Keratinocyte (primary cell): ENCODE measurements at regions not wholly inside any gene's neighbourhood (a gene's known extent, or its start where the extent isn't known, plus 50 kb on each side); places are given as distances from the start of the nearest gene placed in this dataset.

Source experiments
- DNase-seq: peaks from one replicate; pipeline ENCODE4 v3.0.0-alpha.2; 2011; ENCODE audit warnings: low read depth, missing footprints, low spot score
- FAIRE-seq: peaks from 2 replicates; lab custom pipeline; 2011; peaks lifted over from hg19 to GRCh38; lab: Jason Lieb, UNC
- H2AFZ ChIP-seq: 2 replicates; pipeline ENCODE4 v1.6.0; 2012; ENCODE audit warnings: low read length, control low read depth, inconsistent platforms; ENCODE audit not compliant: control insufficient read depth
- H3K27ac ChIP-seq: 2 replicates; pipeline ENCODE4 v1.5.1; 2011; ENCODE audit warnings: low read length; ENCODE audit not compliant: control insufficient read depth, insufficient read depth
- H3K27me3 ChIP-seq: 3 replicates; pipeline ENCODE4 v1.6.0; 2011; ENCODE audit warnings: low read length; ENCODE audit not compliant: control insufficient read depth, insufficient read depth; ENCODE audit errors: extremely low read depth
- H3K36me3 ChIP-seq, 2 experiments: 2 replicates in 1 of 2; 3 replicates in 1 of 2; pipeline ENCODE4 v1.5.1; 2011; ENCODE audit warnings: low read length in 2 of 2, mild to moderate bottlenecking in 1 of 2; ENCODE audit not compliant: control insufficient read depth in 2 of 2, insufficient read depth in 2 of 2; ENCODE audit errors: extremely low read depth in 1 of 2
- H3K4me1 ChIP-seq: 3 replicates; pipeline ENCODE4 v1.5.1; 2011; ENCODE audit warnings: low read length; ENCODE audit not compliant: control insufficient read depth, insufficient read depth; ENCODE audit errors: extremely low read depth
- H3K4me2 ChIP-seq: 3 replicates; pipeline ENCODE4 v1.6.0; 2011; ENCODE audit warnings: low read depth, low read length; ENCODE audit not compliant: control insufficient read depth, insufficient read depth; ENCODE audit errors: extremely low read depth
- H3K4me3 ChIP-seq, 3 experiments: fragments of 200-600 bp in 1 of 3; sonication (generic) in 1 of 3; 2 replicates in 2 of 3; 3 replicates in 1 of 3; pipeline ENCODE4 v1.5.1; 2011 to 2016; ENCODE audit warnings: low read length in 3 of 3, mild to moderate bottlenecking in 3 of 3, control low read depth in 2 of 3, inconsistent platforms in 1 of 3, low read depth in 1 of 3, mixed read lengths in 1 of 3, mixed run types in 1 of 3, moderate library complexity in 1 of 3; ENCODE audit not compliant: control insufficient read depth in 2 of 3, insufficient read depth in 2 of 3; ENCODE audit errors: extremely low read depth in 1 of 3
- H3K79me2 ChIP-seq: 2 replicates; pipeline ENCODE4 v1.6.0; 2012; ENCODE audit warnings: low read length; ENCODE audit not compliant: control insufficient read depth, insufficient read depth
- H3K9ac ChIP-seq: 3 replicates; pipeline ENCODE4 v1.6.0; 2011; ENCODE audit warnings: low read length; ENCODE audit not compliant: control insufficient read depth, insufficient read depth; ENCODE audit errors: extremely low read depth
- H3K9me1 ChIP-seq: 3 replicates; pipeline ENCODE4 v1.6.0; 2011; ENCODE audit warnings: low read length; ENCODE audit not compliant: control insufficient read depth, insufficient read depth; ENCODE audit errors: extremely low read depth
- H3K9me3 ChIP-seq: 2 replicates; pipeline ENCODE4 v1.5.1; 2012; ENCODE audit warnings: low read depth, low read length; ENCODE audit not compliant: control insufficient read depth
- H4K20me1 ChIP-seq: 3 replicates; pipeline ENCODE4 v1.6.0; 2011; ENCODE audit warnings: low read length; ENCODE audit not compliant: control insufficient read depth, insufficient read depth; ENCODE audit errors: extremely low read depth
- CTCF ChIP-seq, 3 experiments: IDR thresholded peaks in 1 of 3; conservative IDR thresholded peaks in 1 of 3; optimal IDR thresholded peaks in 1 of 3; 2 replicates in 2 of 3; 3 replicates in 1 of 3; pipeline versions ENCODE3 to v1.5.1; 2011; ENCODE audit warnings: low read length in 3 of 3, mild to moderate bottlenecking in 3 of 3, moderate library complexity in 2 of 3, control low read depth in 1 of 3, inconsistent platforms in 1 of 3; ENCODE audit not compliant: insufficient read depth in 2 of 3; ENCODE audit errors: extremely low read depth in 1 of 3
- EZH2 ChIP-seq: IDR thresholded peaks from one replicate; pipeline ENCODE4 v1.6.1; 2012; ENCODE audit warnings: inconsistent platforms, mild to moderate bottlenecking, low read length, moderate library complexity
- dilution Hi-C: fragments of 300-500 bp; cut with MboI; formaldehyde crosslinking; loops from one replicate; pipeline ENCODE4 v1.7.0; 2020; ENCODE audit warnings: low sequenced_read_pairs; ENCODE audit not compliant: extremely low pct_ligation_motif_present

- Histone ChIP-seq H3K4me3 (no peak overlapping the region), H3K9me3 (no peaks in the 10 kb centered on the region), H3K27ac (no peak overlapping the region), H3K9ac (no peak overlapping the region), H3K9me1 (no peaks in the 10 kb centered on the region), H2AFZ (no peak overlapping the region), H3K79me2 (no peaks in the 10 kb centered on the region), H4K20me1 (no peaks in the 10 kb centered on the region), H3K4me2 (no peak overlapping the region), H3K4me1 (no peaks in the 10 kb centered on the region), H3K36me3 (no peaks in the 10 kb centered on the region), H3K27me3 (no peaks in the 10 kb centered on the region)
- TF ChIP-seq CTCF (optimal IDR thresholded peaks at IDR 0.05 in 1 of 3, IDR thresholded peaks at IDR 0.05 in 1 of 3, conservative IDR thresholded peaks at IDR 0.05 in 1 of 3; ENCODE audit: extremely low read depth in 1 of 3, insufficient read depth in 2 of 3, low read length in 3 of 3) (no peak), EZH2 (no peak)
- DNase-seq (no peak), FAIRE-seq (no peak)
- dilution Hi-C loops: no loop called here
Measured at GRCh38 chr5:68395926-68396511, 180.5 kb downstream of the PIK3R1 start.

GRCh38 chr5:68396722-68397121 is 181.2 kb downstream of the PIK3R1 start:
- Histone ChIP-seq H3K4me3 (no peak overlapping the region), H3K79me2 (no peaks in the 10 kb centered on the region), H3K36me3 (no peaks in the 10 kb centered on the region), H3K9me3 (no peaks in the 10 kb centered on the region), H2AFZ (no peak overlapping the region), H3K4me1 (no peaks in the 10 kb centered on the region), H3K9ac (no peak overlapping the region), H3K27ac (no peak overlapping the region), H4K20me1 (no peaks in the 10 kb centered on the region), H3K4me2 (no peak overlapping the region), H3K27me3 (no peaks in the 10 kb centered on the region), H3K9me1 (no peaks in the 10 kb centered on the region)
- DNase-seq: no peak
- TF ChIP-seq EZH2 (no peak), CTCF (optimal IDR thresholded peaks at IDR 0.05 in 1 of 3, IDR thresholded peaks at IDR 0.05 in 1 of 3, conservative IDR thresholded peaks at IDR 0.05 in 1 of 3; ENCODE audit: extremely low read depth in 1 of 3, insufficient read depth in 2 of 3, low read length in 3 of 3) (no peak)
- no peak for FAIRE-seq
- dilution Hi-C loops: no loop called here
